ENCODE measurements at regions not wholly inside any gene's neighbourhood (a gene's known extent, or its start where the extent isn't known, plus 50 kb on each side); places are given as distances from the start of the nearest gene placed in this dataset.
"Not testable (repeated sequence)": the region's sequence is repeated elsewhere in the genome, so short reads cannot be mapped to it uniquely, and the experiment has no call there.

DNA sequence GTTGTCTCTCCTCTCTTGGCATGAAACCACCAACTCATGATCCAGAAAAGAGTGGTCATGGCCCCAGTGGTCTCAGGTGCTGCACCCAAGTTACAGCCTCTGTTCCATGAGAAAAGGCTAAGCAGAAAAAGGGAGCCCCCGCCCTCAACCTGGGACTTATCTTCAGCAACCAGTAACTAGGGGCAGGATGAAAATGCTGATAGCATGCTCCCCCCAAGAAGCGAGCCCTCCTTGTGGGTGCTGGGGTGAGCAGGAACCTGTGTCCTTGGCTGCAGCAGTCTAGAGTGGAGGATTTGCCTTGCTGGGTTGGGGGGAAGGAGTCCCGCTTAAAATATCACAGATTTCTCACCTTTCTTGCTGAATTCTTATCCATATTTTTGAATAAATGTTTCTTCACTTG lies 490.0 kb downstream of the SUCLG1 start:
- no peak for DNase-seq (ENCODE audit: low spot score)
- no peak overlapping the region for H3K4me3 Mint-ChIP-seq (ENCODE audit: unreplicated experiment)
- peaks cover 4% of the 10 kb centered on the region for H3K9me3 Mint-ChIP-seq (ENCODE audit: low read depth)
- no peak overlapping the region for H3K27ac Mint-ChIP-seq (ENCODE audit: unreplicated experiment)
- no peaks in the 10 kb centered on the region for H3K4me1 Mint-ChIP-seq (ENCODE audit: low read depth)
- H3K36me3 Mint-ChIP-seq (ENCODE audit: low read depth): no peaks in the 10 kb centered on the region
- no peaks in the 10 kb centered on the region for H3K27me3 Mint-ChIP-seq (ENCODE audit: low read depth)
- TF ChIP-seq, protein P1, sequence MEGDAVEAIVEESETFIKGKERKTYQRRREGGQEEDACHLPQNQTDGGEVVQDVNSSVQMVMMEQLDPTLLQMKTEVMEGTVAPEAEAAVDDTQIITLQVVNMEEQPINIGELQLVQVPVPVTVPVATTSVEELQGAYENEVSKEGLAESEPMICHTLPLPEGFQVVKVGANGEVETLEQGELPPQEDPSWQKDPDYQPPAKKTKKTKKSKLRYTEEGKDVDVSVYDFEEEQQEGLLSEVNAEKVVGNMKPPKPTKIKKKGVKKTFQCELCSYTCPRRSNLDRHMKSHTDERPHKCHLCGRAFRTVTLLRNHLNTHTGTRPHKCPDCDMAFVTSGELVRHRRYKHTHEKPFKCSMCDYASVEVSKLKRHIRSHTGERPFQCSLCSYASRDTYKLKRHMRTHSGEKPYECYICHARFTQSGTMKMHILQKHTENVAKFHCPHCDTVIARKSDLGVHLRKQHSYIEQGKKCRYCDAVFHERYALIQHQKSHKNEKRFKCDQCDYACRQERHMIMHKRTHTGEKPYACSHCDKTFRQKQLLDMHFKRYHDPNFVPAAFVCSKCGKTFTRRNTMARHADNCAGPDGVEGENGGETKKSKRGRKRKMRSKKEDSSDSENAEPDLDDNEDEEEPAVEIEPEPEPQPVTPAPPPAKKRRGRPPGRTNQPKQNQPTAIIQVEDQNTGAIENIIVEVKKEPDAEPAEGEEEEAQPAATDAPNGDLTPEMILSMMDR (IDR thresholded peaks at IDR 0.05): no peak

DNA sequence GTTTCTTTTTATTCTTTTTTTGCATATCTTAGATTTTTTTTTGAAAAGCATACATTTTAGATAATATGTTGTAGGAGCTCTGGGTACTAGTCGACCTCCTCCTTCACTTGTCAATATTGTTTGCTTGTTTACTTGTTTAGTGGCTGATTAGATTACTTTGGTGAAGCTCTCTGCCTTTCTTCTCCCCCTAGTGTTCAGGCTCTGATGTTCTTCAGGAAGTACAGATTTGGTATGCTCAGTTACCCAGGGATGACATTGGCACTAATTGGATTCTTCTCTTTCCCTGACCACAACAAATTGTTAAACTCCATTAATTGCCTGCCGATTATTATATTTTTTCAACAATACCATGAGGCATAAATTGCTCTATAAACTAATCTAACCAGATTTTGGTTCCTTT lies 491.2 kb downstream of the SUCLG1 start:
- Mint-ChIP-seq H3K4me3 (ENCODE audit: unreplicated experiment) (no peak overlapping the region), H3K36me3 (ENCODE audit: low read depth) (no peaks in the 10 kb centered on the region), H3K27ac (ENCODE audit: unreplicated experiment) (no peak overlapping the region), H3K27me3 (ENCODE audit: low read depth) (no peaks in the 10 kb centered on the region), H3K9me3 (ENCODE audit: low read depth) (peaks cover 4% of the 10 kb centered on the region), H3K4me1 (ENCODE audit: low read depth) (no peaks in the 10 kb centered on the region)
- no peak for DNase-seq (ENCODE audit: low spot score)
- TF ChIP-seq, protein P1 (IDR thresholded peaks at IDR 0.05): no peak

GRCh38 chr2:83966946-83967345 lies 492.1 kb downstream of the SUCLG1 start:
- not testable (repeated sequence) for H3K4me3 Mint-ChIP-seq (ENCODE audit: unreplicated experiment); H3K27ac Mint-ChIP-seq (ENCODE audit: unreplicated experiment); H3K4me1 Mint-ChIP-seq (ENCODE audit: low read depth); H3K36me3 Mint-ChIP-seq (ENCODE audit: low read depth); DNase-seq (ENCODE audit: low spot score); H3K27me3 Mint-ChIP-seq (ENCODE audit: low read depth); H3K9me3 Mint-ChIP-seq (ENCODE audit: low read depth)

DNA sequence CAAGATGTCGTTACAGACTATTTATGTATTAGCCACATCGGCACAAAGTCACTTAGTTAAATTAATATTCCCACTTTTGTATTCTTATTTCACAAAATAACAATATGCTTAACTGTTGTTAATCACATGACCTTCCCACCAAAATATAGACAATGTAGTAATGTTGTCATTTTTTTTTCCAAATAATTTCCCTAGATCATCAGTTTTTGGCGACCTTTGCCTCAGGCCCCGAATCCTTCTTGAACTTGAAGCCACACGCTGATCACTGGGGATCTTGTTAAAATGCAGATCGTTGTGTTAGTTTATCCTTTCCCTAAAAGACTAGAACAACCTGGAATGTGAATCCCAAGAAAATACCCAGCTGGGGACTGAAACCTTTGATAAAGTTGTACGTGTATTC lies 497.6 kb downstream of the SUCLG1 start:
- TF ChIP-seq, protein P1 (IDR thresholded peaks at IDR 0.05): no peak
- H3K27ac Mint-ChIP-seq (ENCODE audit: unreplicated experiment): no peak overlapping the region
- H3K4me3 Mint-ChIP-seq (ENCODE audit: unreplicated experiment): no peak overlapping the region
- H3K36me3 Mint-ChIP-seq (ENCODE audit: low read depth): no peaks in the 10 kb centered on the region
- no peaks in the 10 kb centered on the region for H3K9me3 Mint-ChIP-seq (ENCODE audit: low read depth)
- H3K4me1 Mint-ChIP-seq (ENCODE audit: low read depth): no peaks in the 10 kb centered on the region
- DNase-seq (ENCODE audit: low spot score): no peak
- no peaks in the 10 kb centered on the region for H3K27me3 Mint-ChIP-seq (ENCODE audit: low read depth)

- peaks cover 2% of the 10 kb centered on the region for H3K27me3 Mint-ChIP-seq (ENCODE audit: low read depth)
- no peaks in the 10 kb centered on the region for H3K9me3 Mint-ChIP-seq (ENCODE audit: low read depth)
- no peak for DNase-seq (ENCODE audit: low spot score)
- TF ChIP-seq, protein P1 (IDR thresholded peaks at IDR 0.05): no peak
- H3K36me3 Mint-ChIP-seq (ENCODE audit: low read depth): no peaks in the 10 kb centered on the region
- no peaks in the 10 kb centered on the region for H3K4me1 Mint-ChIP-seq (ENCODE audit: low read depth)
- H3K4me3 Mint-ChIP-seq (ENCODE audit: unreplicated experiment): no peak overlapping the region
- H3K27ac Mint-ChIP-seq (ENCODE audit: unreplicated experiment): no peak overlapping the region
Observed at GRCh38 chr2:83960371-83960770, 498.7 kb downstream of the SUCLG1 start.

DNA sequence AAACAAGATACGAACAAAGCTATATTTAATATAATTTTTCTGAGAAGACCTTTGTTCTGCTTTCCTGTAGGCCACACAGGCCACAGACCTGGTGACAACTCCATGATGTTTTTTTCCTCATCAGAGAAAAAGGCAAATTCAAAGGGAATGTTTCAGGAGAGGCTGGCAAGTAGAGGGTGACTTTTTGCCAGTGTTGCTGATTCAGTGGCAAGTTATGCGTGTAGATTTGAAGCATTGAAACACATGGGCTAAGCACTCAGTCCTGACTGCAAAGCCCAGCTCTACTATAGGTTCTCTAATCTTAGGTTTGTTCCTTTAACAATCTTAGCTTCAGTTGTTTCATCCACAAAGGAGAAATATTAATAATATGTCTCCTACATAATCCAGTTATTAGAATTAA lies 499.8 kb downstream of the SUCLG1 start:
- H3K27ac Mint-ChIP-seq (ENCODE audit: unreplicated experiment): no peak overlapping the region
- peaks cover 2% of the 10 kb centered on the region for H3K27me3 Mint-ChIP-seq (ENCODE audit: low read depth)
- no peak overlapping the region for H3K4me3 Mint-ChIP-seq (ENCODE audit: unreplicated experiment)
- H3K9me3 Mint-ChIP-seq (ENCODE audit: low read depth): no peaks in the 10 kb centered on the region
- TF ChIP-seq, protein P1 (IDR thresholded peaks at IDR 0.05): no peak
- DNase-seq (ENCODE audit: low spot score): no peak
- no peaks in the 10 kb centered on the region for H3K36me3 Mint-ChIP-seq (ENCODE audit: low read depth)
- H3K4me1 Mint-ChIP-seq (ENCODE audit: low read depth): no peaks in the 10 kb centered on the region

Data from chondrocyte (in vitro differentiated cells).